Caco-2 (cell line): ENCODE measurements at regions not wholly inside any gene's neighbourhood (a gene's known extent, or its start where the extent isn't known, plus 50 kb on each side); places are given as distances from the start of the nearest gene placed in this dataset.

Source experiments
- BruUV-seq: library from RNA; stranded (reverse); fragments of 400-500 nt; replicated peaks from 2 replicates; lab custom pipeline; 2021; lab: Mats Ljungman, UMichigan
- CTCF ChIA-PET: fragments of 300-600 bp; sonication (Branson Sonifier 250); formaldehyde crosslinking; loops from one replicate; lab custom pipeline; 2022; ENCODE audit warnings: antibody characterized with exemption; lab: Charles Lee
- POLR2A ChIA-PET: fragments of 300-600 bp; sonication (Branson Sonifier 250); formaldehyde crosslinking; loops from one replicate; lab custom pipeline; 2022; ENCODE audit warnings: antibody characterized with exemption; lab: Charles Lee
- DNase-seq, 2 experiments: peaks; one replicate each; pipeline versions ENCODE4 v3.0.0 to v3.0.0-alpha.2; 2020 to 2022
- H3K27me3 ChIP-seq: replicated peaks from 2 replicates; pipeline ENCODE4 v1.6.0; 2011; ENCODE audit warnings: low read length; ENCODE audit not compliant: control insufficient read depth, insufficient read depth
- H3K36me3 ChIP-seq: 2 replicates; pipeline ENCODE4 v1.5.1; 2011; ENCODE audit warnings: low read length; ENCODE audit not compliant: control insufficient read depth, insufficient read depth
- H3K4me1 ChIP-seq: fragments of 250-450 bp; sonication (Bioruptor Pico); 2 replicates; pipeline ENCODE4 v1.5.1; 2020; ENCODE audit warnings: mild to moderate bottlenecking
- H3K4me3 ChIP-seq: 2 replicates; pipeline ENCODE4 v1.5.1; 2011; ENCODE audit warnings: low read depth, mild to moderate bottlenecking, control low read depth, low read length
- H3K9me3 ChIP-seq: fragments of 250-450 bp; sonication (Bioruptor Pico); 2 replicates; pipeline ENCODE4 v1.5.1; 2020; ENCODE audit warnings: mild to moderate bottlenecking, moderate library complexity
- H3K27ac Mint-ChIP-seq: one replicate; pipeline ENCODE4 v1.8.0; 2022; ENCODE audit warnings: mixed read lengths; ENCODE audit not compliant: unreplicated experiment
- H3K27me3 Mint-ChIP-seq: one replicate; pipeline ENCODE4 v1.8.0; 2022; ENCODE audit warnings: mixed read lengths; ENCODE audit not compliant: insufficient read depth, unreplicated experiment
- H3K36me3 Mint-ChIP-seq: one replicate; pipeline ENCODE4 v1.8.0; 2022; ENCODE audit warnings: mild to moderate bottlenecking, mixed read lengths; ENCODE audit not compliant: insufficient read depth, unreplicated experiment
- H3K4me1 Mint-ChIP-seq: one replicate; pipeline ENCODE4 v1.8.0; 2022; ENCODE audit warnings: low read depth, mixed read lengths; ENCODE audit not compliant: unreplicated experiment
- H3K4me3 Mint-ChIP-seq: one replicate; pipeline ENCODE4 v1.8.0; 2022; ENCODE audit warnings: mild to moderate bottlenecking, moderate library complexity, mixed read lengths; ENCODE audit not compliant: unreplicated experiment
- H3K9me3 Mint-ChIP-seq: one replicate; pipeline ENCODE4 v1.8.0; 2022; ENCODE audit warnings: mixed read lengths; ENCODE audit not compliant: unreplicated experiment
- CTCF ChIP-seq, 2 experiments: fragments of 200-600 bp in 1 of 2; IDR thresholded peaks; 1 replicate in 1 of 2; 2 replicates in 1 of 2; pipeline versions ENCODE4 v1.5.1 to v1.8.0; 2011 to 2022; ENCODE audit warnings: antibody characterized with exemption in 1 of 2, control low read depth in 1 of 2, inconsistent platforms in 1 of 2, low read depth in 1 of 2, low read length in 1 of 2, mild to moderate bottlenecking in 1 of 2, moderate library complexity in 1 of 2; ENCODE audit not compliant: insufficient read depth in 1 of 2, severe bottlenecking in 1 of 2, unreplicated experiment in 1 of 2
- intact Hi-C: fragments of 100-400 bp; cut with micrococcal nuclease; formaldehyde crosslinking; loops from one replicate; pipeline ENCODE4 v1.10.0; 2022; ENCODE audit not compliant: unreplicated experiment

GRCh38 chr7:21135437-21135836, 292.4 kb upstream of the SP4 start:
- Mint-ChIP-seq H3K27me3 (peaks cover 7% of the 10 kb centered on the region), H3K27ac (no peak overlapping the region), H3K36me3 (no peaks in the 10 kb centered on the region), H3K4me1 (peaks cover 12% of the 10 kb centered on the region), H3K9me3 (peaks cover 31% of the 10 kb centered on the region), H3K4me3 (no peak overlapping the region)
- no peaks in the 10 kb centered on the region for H3K27me3 ChIP-seq
- peak in 1 of 2 experiments; percentile 28 for DNase-seq
- ChIA-PET CTCF (no interaction called here), POLR2A (no interaction called here)
- H3K4me3 ChIP-seq, result no peak overlapping the region
- no peaks in the 10 kb centered on the region for H3K9me3 ChIP-seq
- H3K36me3 ChIP-seq, result no peaks in the 10 kb centered on the region
- intact Hi-C loops, result no loop called here
- H3K4me1 ChIP-seq, result peaks cover 3% of the 10 kb centered on the region; the same call in 1 of the 2 replicates
- BruUV-seq, result no TSS peak
- TF ChIP-seq CTCF (IDR thresholded peaks at IDR 0.05; ENCODE audit: insufficient read depth in 1 of 2, low read depth in 1 of 2, low read length in 1 of 2, severe bottlenecking in 1 of 2, unreplicated experiment in 1 of 2), result no peak

- POLR2A ChIA-PET, result no interaction called here
- H3K4me3 Mint-ChIP-seq, result no peak overlapping the region
- no peaks in the 10 kb centered on the region for H3K36me3 Mint-ChIP-seq
- H3K4me1 Mint-ChIP-seq, result peaks cover 12% of the 10 kb centered on the region
- Histone ChIP-seq H3K36me3 (no peaks in the 10 kb centered on the region), H3K9me3 (no peaks in the 10 kb centered on the region), H3K4me1 (peaks cover 3% of the 10 kb centered on the region; the same call in 1 of the 2 replicates), H3K4me3 (no peak overlapping the region), H3K27me3 (no peaks in the 10 kb centered on the region)
- H3K27me3 Mint-ChIP-seq, result peaks cover 7% of the 10 kb centered on the region
- no peak overlapping the region for H3K27ac Mint-ChIP-seq
- CTCF ChIA-PET, result no interaction called here
- intact Hi-C loops, result no loop called here
- H3K9me3 Mint-ChIP-seq, result peaks cover 23% of the 10 kb centered on the region
- no peak for DNase-seq
- no TSS peak for BruUV-seq
- TF ChIP-seq CTCF (IDR thresholded peaks at IDR 0.05; ENCODE audit: insufficient read depth in 1 of 2, low read depth in 1 of 2, low read length in 1 of 2, severe bottlenecking in 1 of 2, unreplicated experiment in 1 of 2), result no peak
Observed at GRCh38 chr7:21137640-21138039, 290.2 kb upstream of the SP4 start.

- CTCF ChIA-PET, result no interaction called here
- no peak overlapping the region for H3K27ac Mint-ChIP-seq
- POLR2A ChIA-PET, result no interaction called here
- peaks cover 5% of the 10 kb centered on the region for H3K4me1 Mint-ChIP-seq
- peaks cover 18% of the 10 kb centered on the region for H3K9me3 Mint-ChIP-seq
- no peaks in the 10 kb centered on the region for H3K27me3 ChIP-seq
- H3K4me3 Mint-ChIP-seq, result no peak overlapping the region
- intact Hi-C loops, result no loop called here
- no peak overlapping the region for H3K4me3 ChIP-seq
- peaks cover 3% of the 10 kb centered on the region; the same call in 1 of the 2 replicates for H3K4me1 ChIP-seq
- peaks cover 7% of the 10 kb centered on the region for H3K27me3 Mint-ChIP-seq
- H3K36me3 ChIP-seq, result no peaks in the 10 kb centered on the region
- no peak for TF ChIP-seq CTCF (IDR thresholded peaks at IDR 0.05; ENCODE audit: insufficient read depth in 1 of 2, low read depth in 1 of 2, low read length in 1 of 2, severe bottlenecking in 1 of 2, unreplicated experiment in 1 of 2)
- no peaks in the 10 kb centered on the region for H3K36me3 Mint-ChIP-seq
- no peaks in the 10 kb centered on the region for H3K9me3 ChIP-seq
- DNase-seq, result no peak
- BruUV-seq, result no TSS peak
Observed at GRCh38 chr7:21140622-21141021, 287.3 kb upstream of the SP4 start.
